Calu3 (cell line): ENCODE measurements at regions not wholly inside any gene's neighbourhood (a gene's known extent, or its start where the extent isn't known, plus 50 kb on each side); places are given as distances from the start of the nearest gene placed in this dataset.

ENCODE experiments used
- BruUV-seq: library from RNA; stranded (reverse); fragments of 400-500 nt; replicated peaks from 2 replicates; lab custom pipeline; 2021; lab: Mats Ljungman, UMichigan
- CTCF ChIA-PET: fragments of 300-600 bp; sonication (Branson Sonifier 250); formaldehyde crosslinking; loops from one replicate; lab custom pipeline; 2022; ENCODE audit warnings: antibody characterized with exemption; lab: Charles Lee
- DNase-seq: peaks from one replicate; pipeline ENCODE4 v3.0.0; 2022
- H3K27ac Mint-ChIP-seq: one replicate; pipeline ENCODE4 v1.8.0; 2022; ENCODE audit warnings: mixed read lengths; ENCODE audit not compliant: unreplicated experiment
- H3K27me3 Mint-ChIP-seq: one replicate; pipeline ENCODE4 v1.8.0; 2022; ENCODE audit warnings: mixed read lengths; ENCODE audit not compliant: unreplicated experiment
- H3K36me3 Mint-ChIP-seq: one replicate; pipeline ENCODE4 v1.8.0; 2022; ENCODE audit warnings: mild to moderate bottlenecking, moderate library complexity, mixed read lengths; ENCODE audit not compliant: insufficient read depth, unreplicated experiment
- H3K4me1 Mint-ChIP-seq: one replicate; pipeline ENCODE4 v1.8.0; 2022; ENCODE audit warnings: mild to moderate bottlenecking, low read depth, mixed read lengths; ENCODE audit not compliant: unreplicated experiment
- H3K4me3 Mint-ChIP-seq: one replicate; pipeline ENCODE4 v1.8.0; 2022; ENCODE audit warnings: mild to moderate bottlenecking, low read depth, moderate library complexity, mixed read lengths; ENCODE audit not compliant: unreplicated experiment
- H3K9me3 Mint-ChIP-seq: one replicate; pipeline ENCODE4 v1.8.0; 2022; ENCODE audit warnings: low read depth, mixed read lengths; ENCODE audit not compliant: unreplicated experiment
- CTCF ChIP-seq: fragments of 200-600 bp; IDR thresholded peaks from one replicate; pipeline ENCODE4 v1.8.0; 2022; ENCODE audit warnings: antibody characterized with exemption; ENCODE audit not compliant: unreplicated experiment
- intact Hi-C: fragments of 100-400 bp; cut with micrococcal nuclease; formaldehyde crosslinking; loops from one replicate; pipeline ENCODE4 v1.10.0; 2022; ENCODE audit not compliant: unreplicated experiment

GRCh38 chr10:9635691-9636090 is 1382.0 kb upstream of the CELF2 start:
- Mint-ChIP-seq H3K27ac (no peak overlapping the region), H3K27me3 (no peaks in the 10 kb centered on the region), H3K4me3 (no peak overlapping the region), H3K9me3 (no peaks in the 10 kb centered on the region), H3K36me3 (no peaks in the 10 kb centered on the region), H3K4me1 (no peaks in the 10 kb centered on the region)
- BruUV-seq, result no TSS peak
- intact Hi-C loops, result no loop called here
- CTCF ChIA-PET, result no interaction called here
- no peak for TF ChIP-seq CTCF
- DNase-seq, result no peak

- Mint-ChIP-seq H3K36me3 (no peaks in the 10 kb centered on the region), H3K9me3 (no peaks in the 10 kb centered on the region), H3K27me3 (no peaks in the 10 kb centered on the region), H3K27ac (no peak overlapping the region), H3K4me1 (no peaks in the 10 kb centered on the region), H3K4me3 (no peak overlapping the region)
- BruUV-seq, result no TSS peak
- CTCF ChIA-PET, result no interaction called here
- DNase-seq, result no peak
- no peak for TF ChIP-seq CTCF
- intact Hi-C loops, result no loop called here
Observed at GRCh38 chr10:9636216-9636615, 1381.5 kb upstream of the CELF2 start.

- Mint-ChIP-seq H3K27me3 (no peaks in the 10 kb centered on the region), H3K9me3 (peaks cover 8% of the 10 kb centered on the region), H3K27ac (no peak overlapping the region), H3K36me3 (no peaks in the 10 kb centered on the region), H3K4me1 (no peaks in the 10 kb centered on the region), H3K4me3 (no peak overlapping the region)
- BruUV-seq, result no TSS peak
- DNase-seq, result no peak
- TF ChIP-seq CTCF, result no peak
- intact Hi-C loops, result no loop called here
- CTCF ChIA-PET, result no interaction called here
Observed at GRCh38 chr10:9643782-9644181, 1373.9 kb upstream of the CELF2 start.

- no peaks in the 10 kb centered on the region for H3K27me3 Mint-ChIP-seq
- BruUV-seq, result no TSS peak
Observed at GRCh38 chr10:9645404-9645803, 1372.3 kb upstream of the CELF2 start.

More at GRCh38 chr10:9645404-9645803, 1372.3 kb upstream of the CELF2 start:
- no peak for DNase-seq
- no peak overlapping the region for H3K4me3 Mint-ChIP-seq
- H3K36me3 Mint-ChIP-seq, result no peaks in the 10 kb centered on the region
- intact Hi-C loops, result no loop called here
- CTCF ChIA-PET, result no interaction called here
- no peak overlapping the region for H3K27ac Mint-ChIP-seq
- H3K9me3 Mint-ChIP-seq, result peaks cover 8% of the 10 kb centered on the region
- H3K4me1 Mint-ChIP-seq, result no peaks in the 10 kb centered on the region
- TF ChIP-seq CTCF, result no peak
